Neural cell (in vitro differentiated cells): ENCODE measurements at regions not wholly inside any gene's neighbourhood (a gene's known extent, or its start where the extent isn't known, plus 50 kb on each side); places are given as distances from the start of the nearest gene placed in this dataset.

Experiments
- H2AFZ ChIP-seq: fragments of 200-600, 300-800 bp; sonication (generic), shearing (Covaris generic); 2 replicates; pipeline ENCODE4 v1.6.0; 2014; ENCODE audit warnings: low read depth, mild to moderate bottlenecking, antibody characterized with exemption, low read length, moderate library complexity
- H3F3A ChIP-seq: fragments of 200-600 bp; shearing (Covaris generic); 2 replicates; pipeline ENCODE4 v1.6.1; 2016; ENCODE audit warnings: mild to moderate bottlenecking, moderate library complexity, mixed read lengths, antibody characterized with exemption, low read length; ENCODE audit not compliant: insufficient read depth, poor library complexity, severe bottlenecking
- H3K27ac ChIP-seq: fragments of 200-600, 300-800 bp; sonication (generic), shearing (Covaris generic); 2 replicates; pipeline ENCODE4 v1.5.1; 2014; ENCODE audit warnings: mild to moderate bottlenecking, low read length, moderate library complexity
- H3K27me3 ChIP-seq: fragments of 300-800, 200-600 bp; sonication (generic), shearing (Covaris generic); 2 replicates; pipeline ENCODE4 v1.6.0; 2014; ENCODE audit warnings: mild to moderate bottlenecking, low read depth, low read length, moderate library complexity; ENCODE audit not compliant: insufficient read depth
- H3K36me3 ChIP-seq: fragments of 300-800, 200-600 bp; sonication (generic), shearing (Covaris generic); 2 replicates; pipeline ENCODE4 v1.5.1; 2014; ENCODE audit warnings: mild to moderate bottlenecking, antibody characterized with exemption, low read length, moderate library complexity; ENCODE audit not compliant: insufficient read depth
- H3K4me2 ChIP-seq: fragments of 300-800, 200-600 bp; sonication (generic), shearing (Covaris generic); 2 replicates; pipeline ENCODE4 v1.6.0; 2014; ENCODE audit warnings: mild to moderate bottlenecking, low read length
- H3K4me3 ChIP-seq: fragments of 300-800, 200-600 bp; sonication (generic), shearing (Covaris generic); 2 replicates; pipeline ENCODE4 v1.5.1; 2014; ENCODE audit warnings: mild to moderate bottlenecking, low read length, moderate library complexity
- H3K79me2 ChIP-seq: fragments of 200-600 bp; shearing (Covaris generic); replicated peaks from 2 replicates; pipeline ENCODE4 v1.6.0; 2014; ENCODE audit warnings: mild to moderate bottlenecking, low read length, moderate library complexity; ENCODE audit not compliant: insufficient read depth
- H3K9ac ChIP-seq: fragments of 300-800, 200-600 bp; sonication (generic), shearing (Covaris generic); 2 replicates; pipeline ENCODE4 v1.6.1; 2016; ENCODE audit warnings: mild to moderate bottlenecking, low read length, mixed read lengths
- H3K9me2 ChIP-seq: fragments of 200-600 bp; shearing (Covaris generic); 2 replicates; pipeline ENCODE4 v1.6.1; 2016; ENCODE audit warnings: mild to moderate bottlenecking, low read length, mixed read lengths; ENCODE audit not compliant: insufficient read depth
- H3K9me3 ChIP-seq: fragments of 200-600, 300-800 bp; sonication (generic), shearing (Covaris generic); 2 replicates; pipeline ENCODE4 v1.6.1; 2016; ENCODE audit warnings: mild to moderate bottlenecking, mixed run types, low read length, moderate library complexity, mixed read lengths
- H4K20me1 ChIP-seq: fragments of 200-600 bp; shearing (Covaris generic); 2 replicates; pipeline ENCODE4 v1.6.1; 2016; ENCODE audit warnings: mild to moderate bottlenecking, mixed run types; ENCODE audit not compliant: insufficient read depth
- CTCF ChIP-seq: fragments of 450-650 bp; IDR thresholded peaks from 2 replicates; pipeline ENCODE4 v1.5.1; 2014; ENCODE audit warnings: antibody characterized with exemption, mild to moderate bottlenecking, moderate library complexity; ENCODE audit not compliant: poor library complexity, severe bottlenecking
- EP300 ChIP-seq: fragments of 450-650 bp; conservative IDR thresholded peaks from 2 replicates; pipeline ENCODE4 v1.6.1; 2014; ENCODE audit warnings: antibody characterized with exemption, mild to moderate bottlenecking, moderate library complexity; ENCODE audit not compliant: poor library complexity, severe bottlenecking
- EZH2 ChIP-seq: fragments of 200-600, 300-800 bp; shearing (Covaris generic), sonication (generic); IDR thresholded peaks from 2 replicates; pipeline ENCODE4 v1.6.1; 2014; ENCODE audit warnings: antibody characterized with exemption, low read length, borderline replicate concordance, mild to moderate bottlenecking; ENCODE audit not compliant: insufficient read depth, poor library complexity, severe bottlenecking
- MXI1 ChIP-seq: fragments of 450-650 bp; conservative IDR thresholded peaks from 2 replicates; pipeline ENCODE4 v1.6.1; 2014; ENCODE audit warnings: antibody characterized with exemption, mild to moderate bottlenecking; ENCODE audit not compliant: poor library complexity, severe bottlenecking
- POLR2AphosphoS5 ChIP-seq: IDR thresholded peaks from 2 replicates; pipeline ENCODE4 v1.6.1; 2012
- RAD21 ChIP-seq: fragments of 450-650 bp; conservative IDR thresholded peaks from 2 replicates; pipeline ENCODE4 v1.6.1; 2014; ENCODE audit warnings: antibody characterized with exemption, mild to moderate bottlenecking, moderate library complexity
- SMC3 ChIP-seq: fragments of 450-650 bp; conservative IDR thresholded peaks from 2 replicates; pipeline ENCODE4 v1.6.1; 2014; ENCODE audit warnings: antibody characterized with exemption, mild to moderate bottlenecking, moderate library complexity; ENCODE audit not compliant: poor library complexity
- TAF1 ChIP-seq: IDR thresholded peaks from 2 replicates; pipeline ENCODE4 v1.6.1; 2012; ENCODE audit warnings: low read depth
- TF ChIP-seq, protein P1 (sequence below): IDR thresholded peaks from 2 replicates; pipeline ENCODE4 v1.6.1; 2012; ENCODE audit warnings: borderline replicate concordance

DNA sequence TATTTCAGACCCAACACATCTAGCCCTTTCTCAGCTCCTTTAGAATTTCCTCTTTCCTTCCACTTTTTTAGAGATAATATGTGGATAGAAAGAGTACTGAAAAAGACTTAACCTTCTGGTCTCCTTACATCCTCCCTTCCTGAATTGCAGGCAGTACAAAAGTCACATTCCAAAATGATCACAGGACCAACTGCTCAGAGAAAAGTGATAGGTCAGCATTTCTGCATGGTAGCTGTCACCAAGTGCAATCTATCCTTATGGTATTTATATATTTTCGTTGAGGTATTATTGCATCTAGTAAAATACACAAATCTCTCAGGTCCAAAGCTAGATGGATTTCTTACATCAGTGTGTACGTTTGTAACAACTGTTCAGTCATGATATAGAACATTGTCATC, 427.5 kb downstream of the LPIN1 start:
- Histone ChIP-seq H4K20me1 (no peaks in the 10 kb centered on the region), H3K4me3 (no peak overlapping the region), H3K27me3 (no peaks in the 10 kb centered on the region), H3K9me2 (no peaks in the 10 kb centered on the region), H2AFZ (no peak overlapping the region), H3K4me2 (no peak overlapping the region), H3K9ac (no peak overlapping the region), H3K79me2 (no peaks in the 10 kb centered on the region), H3K9me3 (no peaks in the 10 kb centered on the region), H3F3A (no peaks in the 10 kb centered on the region), H3K36me3 (no peaks in the 10 kb centered on the region), H3K27ac (no peak overlapping the region)
- TF ChIP-seq MXI1 (no peak), RAD21 (no peak), SMC3 (no peak), TAF1 (no peak)

DNA sequence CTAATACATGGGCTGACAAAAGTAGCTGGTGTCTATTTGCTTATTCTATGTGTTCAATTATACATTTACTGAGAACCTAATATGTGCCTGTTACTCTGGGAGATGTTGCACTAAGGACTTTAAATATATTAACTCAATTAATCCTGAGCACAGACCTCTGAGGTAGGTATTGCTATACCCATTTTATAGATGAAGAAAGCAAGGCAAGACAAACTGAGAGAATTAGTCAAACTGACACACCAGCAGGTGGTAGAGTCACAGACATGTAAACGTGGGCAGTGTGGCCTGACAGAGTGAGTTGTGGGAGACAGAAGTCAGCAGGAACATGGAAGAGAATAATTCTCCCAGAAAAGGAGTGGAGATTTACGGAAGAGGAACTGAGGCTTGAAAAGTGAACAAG, 428.9 kb downstream of the LPIN1 start:
- no peak overlapping the region for H3K4me3 ChIP-seq
- TF ChIP-seq EZH2: no peak
- TF ChIP-seq MXI1: no peak
- no peak for TF ChIP-seq TAF1
- no peak for TF ChIP-seq POLR2AphosphoS5
- TF ChIP-seq CTCF: no peak
- no peak for TF ChIP-seq SMC3
- TF ChIP-seq RAD21: no peak
- no peak for TF ChIP-seq EP300
- TF ChIP-seq, protein P1, sequence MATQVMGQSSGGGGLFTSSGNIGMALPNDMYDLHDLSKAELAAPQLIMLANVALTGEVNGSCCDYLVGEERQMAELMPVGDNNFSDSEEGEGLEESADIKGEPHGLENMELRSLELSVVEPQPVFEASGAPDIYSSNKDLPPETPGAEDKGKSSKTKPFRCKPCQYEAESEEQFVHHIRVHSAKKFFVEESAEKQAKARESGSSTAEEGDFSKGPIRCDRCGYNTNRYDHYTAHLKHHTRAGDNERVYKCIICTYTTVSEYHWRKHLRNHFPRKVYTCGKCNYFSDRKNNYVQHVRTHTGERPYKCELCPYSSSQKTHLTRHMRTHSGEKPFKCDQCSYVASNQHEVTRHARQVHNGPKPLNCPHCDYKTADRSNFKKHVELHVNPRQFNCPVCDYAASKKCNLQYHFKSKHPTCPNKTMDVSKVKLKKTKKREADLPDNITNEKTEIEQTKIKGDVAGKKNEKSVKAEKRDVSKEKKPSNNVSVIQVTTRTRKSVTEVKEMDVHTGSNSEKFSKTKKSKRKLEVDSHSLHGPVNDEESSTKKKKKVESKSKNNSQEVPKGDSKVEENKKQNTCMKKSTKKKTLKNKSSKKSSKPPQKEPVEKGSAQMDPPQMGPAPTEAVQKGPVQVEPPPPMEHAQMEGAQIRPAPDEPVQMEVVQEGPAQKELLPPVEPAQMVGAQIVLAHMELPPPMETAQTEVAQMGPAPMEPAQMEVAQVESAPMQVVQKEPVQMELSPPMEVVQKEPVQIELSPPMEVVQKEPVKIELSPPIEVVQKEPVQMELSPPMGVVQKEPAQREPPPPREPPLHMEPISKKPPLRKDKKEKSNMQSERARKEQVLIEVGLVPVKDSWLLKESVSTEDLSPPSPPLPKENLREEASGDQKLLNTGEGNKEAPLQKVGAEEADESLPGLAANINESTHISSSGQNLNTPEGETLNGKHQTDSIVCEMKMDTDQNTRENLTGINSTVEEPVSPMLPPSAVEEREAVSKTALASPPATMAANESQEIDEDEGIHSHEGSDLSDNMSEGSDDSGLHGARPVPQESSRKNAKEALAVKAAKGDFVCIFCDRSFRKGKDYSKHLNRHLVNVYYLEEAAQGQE: no peak
- H3K9ac ChIP-seq: no peak overlapping the region
- no peak overlapping the region for H3K27ac ChIP-seq
- H3K27me3 ChIP-seq: no peaks in the 10 kb centered on the region
- no peaks in the 10 kb centered on the region for H3F3A ChIP-seq
- H4K20me1 ChIP-seq: no peaks in the 10 kb centered on the region
- H3K4me2 ChIP-seq: no peak overlapping the region
- no peaks in the 10 kb centered on the region for H3K9me2 ChIP-seq
- no peak overlapping the region for H2AFZ ChIP-seq
- no peaks in the 10 kb centered on the region for H3K79me2 ChIP-seq
- no peaks in the 10 kb centered on the region for H3K9me3 ChIP-seq
- H3K36me3 ChIP-seq: no peaks in the 10 kb centered on the region
